Esophagus muscularis mucosa (tissue), 4 donors: ENCODE measurements at regions not wholly inside any gene's neighbourhood (a gene's known extent, or its start where the extent isn't known, plus 50 kb on each side); places are given as distances from the start of the nearest gene placed in this dataset.

Experiments
- CTCF ChIP-seq, 3 experiments: fragments of 200-600 bp in 2 of 3; fragments of 450-650 bp in 1 of 3; sonication (generic) in 2 of 3; IDR thresholded peaks; one replicate each; pipeline ENCODE4 v1.5.1; 2017 to 2019; ENCODE audit warnings: antibody characterized with exemption in 3 of 3, mild to moderate bottlenecking in 2 of 3, moderate library complexity in 1 of 3
- EP300 ChIP-seq: sonication (generic); formaldehyde crosslinking; IDR thresholded peaks from one replicate; pipeline ENCODE4 v1.6.1; 2017; ENCODE audit warnings: antibody characterized with exemption
- POLR2A ChIP-seq: fragments of 450-650 bp; IDR thresholded peaks from one replicate; pipeline ENCODE4 v1.6.1; 2017; ENCODE audit warnings: antibody characterized with exemption, moderate library complexity, mild to moderate bottlenecking, low read depth
- POLR2AphosphoS5 ChIP-seq, 2 donors: sonication (generic); formaldehyde crosslinking; IDR thresholded peaks; one replicate each; pipeline ENCODE4 v1.6.1; 2017; ENCODE audit warnings: antibody characterized with exemption in 2 of 2

GRCh38 chr5:67966712-67967111, 248.8 kb upstream of the PIK3R1 start:
- no peak for TF ChIP-seq CTCF (IDR thresholded peaks at IDR 0.05)
- no peak for TF ChIP-seq EP300
- TF ChIP-seq POLR2A, result no peak
- no peak for TF ChIP-seq POLR2AphosphoS5 (IDR thresholded peaks at IDR 0.05)
